ENCODE measurements at regions not wholly inside any gene's neighbourhood (a gene's known extent, or its start where the extent isn't known, plus 50 kb on each side); places are given as distances from the start of the nearest gene placed in this dataset.
"Not testable (repeated sequence)": the region's sequence is repeated elsewhere in the genome, so short reads cannot be mapped to it uniquely, and the experiment has no call there.

GRCh38 chr12:13431041-13431440, 234.5 kb downstream of the EMP1 start:
- Histone ChIP-seq H3K36me3 (replicated peaks; ENCODE audit: control insufficient read depth, insufficient read depth, low read length) (no peaks in the 10 kb centered on the region), H3K27me3 (ENCODE audit: control insufficient read depth, insufficient read depth, low read length) (no peaks in the 10 kb centered on the region), H3K4me3 (ENCODE audit: insufficient read depth, low read depth, low read length) (no peak overlapping the region)
- no peak for DNase-seq

- Histone ChIP-seq H3K27me3 (ENCODE audit: control insufficient read depth, insufficient read depth, low read length) (no peaks in the 10 kb centered on the region), H3K36me3 (replicated peaks; ENCODE audit: control insufficient read depth, insufficient read depth, low read length) (no peaks in the 10 kb centered on the region), H3K4me3 (ENCODE audit: insufficient read depth, low read depth, low read length) (no peak overlapping the region)
- no peak for DNase-seq
These were observed 232.2 kb downstream of the EMP1 start for GRCh38 chr12:13428538-13429265.

GRCh38 chr12:13425766-13426165, 229.2 kb downstream of the EMP1 start:
- Histone ChIP-seq H3K27me3 (ENCODE audit: control insufficient read depth, insufficient read depth, low read length) (no peaks in the 10 kb centered on the region), H3K36me3 (replicated peaks; ENCODE audit: control insufficient read depth, insufficient read depth, low read length) (no peaks in the 10 kb centered on the region), H3K4me3 (ENCODE audit: insufficient read depth, low read depth, low read length) (no peak overlapping the region)
- no peak for DNase-seq

- no peaks in the 10 kb centered on the region for H3K27me3 ChIP-seq (ENCODE audit: control insufficient read depth, insufficient read depth, low read length)
- no peak overlapping the region for H3K4me3 ChIP-seq (ENCODE audit: insufficient read depth, low read depth, low read length)
- H3K36me3 ChIP-seq (replicated peaks; ENCODE audit: control insufficient read depth, insufficient read depth, low read length), result no peaks in the 10 kb centered on the region
- no peak for DNase-seq
These were observed 225.8 kb downstream of the EMP1 start for GRCh38 chr12:13422291-13422690.

- Histone ChIP-seq H3K27me3 (ENCODE audit: control insufficient read depth, insufficient read depth, low read length) (no peaks in the 10 kb centered on the region), H3K4me3 (ENCODE audit: insufficient read depth, low read depth, low read length) (no peak overlapping the region), H3K36me3 (replicated peaks; ENCODE audit: control insufficient read depth, insufficient read depth, low read length) (no peaks in the 10 kb centered on the region)
- no peak for DNase-seq
These were observed 221.0 kb downstream of the EMP1 start for GRCh38 chr12:13417516-13417915.

- H3K27me3 ChIP-seq (ENCODE audit: control insufficient read depth, insufficient read depth, low read length), result no peaks in the 10 kb centered on the region
- no peak overlapping the region for H3K4me3 ChIP-seq (ENCODE audit: insufficient read depth, low read depth, low read length)
- DNase-seq, result no peak
- no peaks in the 10 kb centered on the region for H3K36me3 ChIP-seq (replicated peaks; ENCODE audit: control insufficient read depth, insufficient read depth, low read length)
These were observed 214.8 kb downstream of the EMP1 start for GRCh38 chr12:13411287-13411686.

- H3K27me3 ChIP-seq (ENCODE audit: control insufficient read depth, insufficient read depth, low read length), result no peaks in the 10 kb centered on the region
- no peak for DNase-seq
- H3K4me3 ChIP-seq (ENCODE audit: insufficient read depth, low read depth, low read length), result no peak overlapping the region
- no peaks in the 10 kb centered on the region for H3K36me3 ChIP-seq (replicated peaks; ENCODE audit: control insufficient read depth, insufficient read depth, low read length)
These were observed 209.6 kb downstream of the EMP1 start for GRCh38 chr12:13405961-13406703.

- Histone ChIP-seq H3K4me3 (ENCODE audit: insufficient read depth, low read depth, low read length) (no peak overlapping the region), H3K27me3 (ENCODE audit: control insufficient read depth, insufficient read depth, low read length) (no peaks in the 10 kb centered on the region), H3K36me3 (replicated peaks; ENCODE audit: control insufficient read depth, insufficient read depth, low read length) (no peaks in the 10 kb centered on the region)
- no peak for DNase-seq
These were observed 208.3 kb downstream of the EMP1 start for GRCh38 chr12:13404631-13405473.

- no peak overlapping the region for H3K4me3 ChIP-seq (ENCODE audit: insufficient read depth, low read depth, low read length)
- no peaks in the 10 kb centered on the region for H3K36me3 ChIP-seq (replicated peaks; ENCODE audit: control insufficient read depth, insufficient read depth, low read length)
- no peaks in the 10 kb centered on the region for H3K27me3 ChIP-seq (ENCODE audit: control insufficient read depth, insufficient read depth, low read length)
- no peak for DNase-seq
These were observed 207.6 kb downstream of the EMP1 start for GRCh38 chr12:13404111-13404628.

GRCh38 chr12:13391375-13391774, 194.8 kb downstream of the EMP1 start:
- not testable (repeated sequence) for H3K4me3 ChIP-seq (ENCODE audit: insufficient read depth, low read depth, low read length); H3K27me3 ChIP-seq (ENCODE audit: control insufficient read depth, insufficient read depth, low read length); H3K36me3 ChIP-seq (replicated peaks; ENCODE audit: control insufficient read depth, insufficient read depth, low read length); DNase-seq

- H3K4me3 ChIP-seq (ENCODE audit: insufficient read depth, low read depth, low read length), result no peak overlapping the region
- no peaks in the 10 kb centered on the region for H3K36me3 ChIP-seq (replicated peaks; ENCODE audit: control insufficient read depth, insufficient read depth, low read length)
- no peak for DNase-seq
- no peaks in the 10 kb centered on the region for H3K27me3 ChIP-seq (ENCODE audit: control insufficient read depth, insufficient read depth, low read length)
These were observed 194.4 kb downstream of the EMP1 start for GRCh38 chr12:13390918-13391317.

- no peak for DNase-seq
- H3K4me3 ChIP-seq (ENCODE audit: insufficient read depth, low read depth, low read length), result no peak overlapping the region
- H3K27me3 ChIP-seq (ENCODE audit: control insufficient read depth, insufficient read depth, low read length), result no peaks in the 10 kb centered on the region
- no peaks in the 10 kb centered on the region for H3K36me3 ChIP-seq (replicated peaks; ENCODE audit: control insufficient read depth, insufficient read depth, low read length)
These were observed 193.9 kb downstream of the EMP1 start for GRCh38 chr12:13390381-13390861.

- Histone ChIP-seq H3K36me3 (replicated peaks; ENCODE audit: control insufficient read depth, insufficient read depth, low read length) (no peaks in the 10 kb centered on the region), H3K27me3 (ENCODE audit: control insufficient read depth, insufficient read depth, low read length) (no peaks in the 10 kb centered on the region), H3K4me3 (ENCODE audit: insufficient read depth, low read depth, low read length) (no peak overlapping the region)
- no peak for DNase-seq
These were observed 190.6 kb downstream of the EMP1 start for GRCh38 chr12:13387101-13387500.

GRCh38 chr12:13386323-13387039, 190.0 kb downstream of the EMP1 start:
- no peak for DNase-seq
- no peaks in the 10 kb centered on the region for H3K27me3 ChIP-seq (ENCODE audit: control insufficient read depth, insufficient read depth, low read length)
- no peaks in the 10 kb centered on the region for H3K36me3 ChIP-seq (replicated peaks; ENCODE audit: control insufficient read depth, insufficient read depth, low read length)
- H3K4me3 ChIP-seq (ENCODE audit: insufficient read depth, low read depth, low read length), result no peak overlapping the region
